Suppressor macrophage (primary cell): ENCODE measurements at regions not wholly inside any gene's neighbourhood (a gene's known extent, or its start where the extent isn't known, plus 50 kb on each side); places are given as distances from the start of the nearest gene placed in this dataset.
"Not testable (repeated sequence)": the region's sequence is repeated elsewhere in the genome, so short reads cannot be mapped to it uniquely, and the experiment has no call there.

Source experiments
- DNase-seq, 4 experiments: peaks; one replicate each; pipeline ENCODE4 v3.0.0-alpha.2; 2020 to 2022

DNA sequence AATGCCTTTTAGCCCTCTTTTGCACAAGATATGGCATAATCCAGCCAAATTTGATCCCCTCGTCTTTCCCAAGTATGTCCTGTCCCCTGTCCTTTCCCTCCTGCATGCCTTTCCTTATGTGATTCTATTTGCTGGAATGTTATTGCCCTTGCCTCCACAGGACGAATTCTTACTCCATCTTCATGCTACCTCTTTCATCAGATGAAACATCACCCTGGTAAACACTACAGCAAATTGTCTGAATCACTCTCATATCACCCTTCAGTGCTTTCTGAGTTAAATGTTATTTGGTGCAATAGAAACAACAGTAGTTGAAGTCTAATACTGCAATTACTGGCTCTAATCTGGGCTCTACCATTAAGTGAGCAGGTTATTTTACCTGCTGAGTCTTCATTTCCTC lies 52.2 kb upstream of the FAT1 start:
- no peak for DNase-seq

DNA sequence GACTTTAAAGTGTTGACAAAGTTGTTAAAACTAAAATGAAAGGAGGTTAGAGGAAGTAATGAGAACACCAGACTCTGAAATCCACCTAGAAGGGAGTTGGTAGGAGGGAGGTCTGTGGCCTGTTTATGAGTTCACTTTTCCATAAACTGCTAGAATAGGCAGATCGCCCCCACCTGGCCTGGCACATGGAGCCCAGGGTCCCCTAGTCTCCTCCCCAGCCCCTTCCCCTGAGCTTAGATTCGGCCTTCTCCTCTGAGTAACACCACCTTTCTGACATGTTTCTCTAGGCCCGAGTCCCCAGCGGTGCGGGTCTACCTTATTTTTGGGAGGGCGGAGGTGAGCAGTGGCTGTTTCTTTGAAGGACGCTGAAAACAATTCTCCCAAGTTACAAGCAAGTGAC lies 54.5 kb upstream of the FAT1 start:
- DNase-seq, result no peak

DNA sequence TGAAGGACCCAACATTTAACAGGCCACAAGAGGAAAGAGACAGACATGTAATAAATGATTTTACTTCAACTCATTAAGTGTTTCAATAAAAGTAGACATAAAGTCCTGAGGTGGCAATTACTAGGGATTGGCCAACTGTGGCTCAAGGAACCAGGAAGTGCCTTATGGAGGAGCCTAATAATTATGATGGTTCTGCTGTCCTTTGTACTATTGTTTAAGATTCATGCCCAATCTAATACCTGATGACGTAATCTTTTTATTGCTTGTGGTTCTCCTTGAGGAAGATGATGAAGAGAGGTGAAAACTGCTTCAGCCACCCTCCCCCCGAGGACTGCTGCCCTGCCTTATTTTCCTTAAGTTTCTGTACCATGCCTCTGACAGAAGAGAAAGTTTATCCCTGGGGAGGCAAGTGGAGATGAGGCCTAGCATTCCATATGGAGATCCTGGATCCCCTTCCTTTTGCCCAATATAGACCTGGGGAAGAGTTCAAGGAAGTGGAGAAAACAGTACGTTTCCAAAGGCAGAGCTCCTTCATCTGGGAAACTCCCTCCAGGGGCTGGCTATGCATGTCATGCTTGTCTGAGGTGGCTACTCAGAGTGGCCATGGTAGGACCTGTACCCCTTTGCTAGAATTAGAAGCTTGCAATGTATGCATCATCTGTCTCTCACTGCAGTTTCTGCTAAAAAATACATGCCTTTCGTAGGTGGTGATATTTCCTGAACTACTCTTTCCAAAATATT lies 56.8 kb upstream of the FAT1 start:
- DNase-seq, result no peak

DNA sequence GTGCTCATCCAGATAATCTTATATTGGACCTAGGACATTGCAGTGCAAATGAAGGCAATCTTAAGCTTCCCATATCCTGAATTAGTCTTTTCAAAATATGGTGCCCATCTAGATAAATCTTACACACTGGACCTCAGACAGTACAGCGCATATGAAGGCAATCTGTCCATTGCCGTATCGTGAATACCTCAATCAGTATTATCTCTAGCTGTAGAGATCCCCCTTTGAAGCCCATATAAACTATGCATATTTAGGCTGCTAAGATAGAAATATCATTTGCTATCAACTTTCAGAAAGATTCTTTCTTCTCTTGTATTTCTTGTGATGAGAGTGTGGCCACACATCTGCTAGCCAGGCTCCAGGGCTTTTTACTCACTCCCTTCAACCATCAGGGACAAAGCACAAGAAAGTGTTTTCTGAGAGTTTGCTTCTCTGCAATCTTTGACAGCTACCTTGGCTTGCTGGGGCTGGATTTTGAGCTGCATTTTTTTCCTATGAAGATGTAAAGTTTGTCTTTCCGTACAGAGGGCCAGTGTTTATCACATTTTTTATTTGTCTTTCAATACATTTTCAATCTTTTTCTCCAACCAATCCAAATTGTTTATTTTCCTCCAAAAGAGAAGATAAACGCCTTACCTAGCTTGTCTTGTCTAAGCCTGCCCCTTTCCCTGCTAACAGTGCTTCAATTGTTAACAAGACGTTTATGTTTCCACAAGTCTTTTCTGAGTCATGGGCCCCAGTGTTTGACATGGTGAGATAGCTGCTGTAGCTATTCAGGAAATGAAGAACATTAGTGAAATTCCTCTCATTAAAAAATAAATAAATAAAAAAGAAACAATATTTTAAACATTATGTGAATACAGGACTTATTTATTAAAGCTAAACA lies 57.6 kb upstream of the FAT1 start:
- DNase-seq, result no peak

DNA sequence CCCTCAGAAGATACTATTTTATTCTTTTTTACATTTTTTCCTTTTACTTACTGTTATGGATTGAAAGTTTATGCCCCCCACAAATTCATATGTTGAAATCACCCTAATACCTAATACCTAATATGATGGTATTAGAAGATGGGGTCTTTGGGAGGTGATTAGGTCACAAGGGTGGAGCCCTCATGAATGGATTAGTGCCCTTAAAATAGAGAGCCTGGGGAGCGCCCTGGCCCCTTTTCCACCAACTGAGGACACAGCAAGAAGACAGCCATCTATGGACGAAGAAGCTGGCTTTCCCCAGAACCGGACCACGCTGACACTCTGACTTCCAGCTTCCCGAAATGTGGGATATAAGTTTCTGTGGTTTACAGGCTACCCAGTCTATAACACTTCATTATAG lies 58.6 kb upstream of the FAT1 start:
- DNase-seq, result no peak

DNA sequence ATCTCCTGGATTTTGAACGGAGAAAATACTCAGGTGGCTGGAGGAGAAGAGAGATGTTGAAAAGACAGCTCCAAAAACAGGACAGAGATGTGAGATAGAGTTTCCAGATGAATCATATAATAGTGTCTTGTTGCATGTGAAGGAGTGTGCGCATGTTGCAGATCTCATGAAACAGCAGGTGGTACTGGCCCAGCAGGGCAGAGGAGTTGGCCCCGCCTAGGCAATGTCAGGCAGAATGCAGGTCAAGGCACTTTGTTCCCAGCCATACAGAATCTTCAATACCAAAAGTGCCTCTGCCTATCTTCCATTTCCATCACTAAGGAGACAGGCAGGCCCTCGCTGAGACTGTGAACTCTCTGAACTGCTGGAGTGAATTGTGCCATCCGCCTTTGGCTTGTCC lies 63.9 kb upstream of the FAT1 start:
- DNase-seq, result no peak

DNA sequence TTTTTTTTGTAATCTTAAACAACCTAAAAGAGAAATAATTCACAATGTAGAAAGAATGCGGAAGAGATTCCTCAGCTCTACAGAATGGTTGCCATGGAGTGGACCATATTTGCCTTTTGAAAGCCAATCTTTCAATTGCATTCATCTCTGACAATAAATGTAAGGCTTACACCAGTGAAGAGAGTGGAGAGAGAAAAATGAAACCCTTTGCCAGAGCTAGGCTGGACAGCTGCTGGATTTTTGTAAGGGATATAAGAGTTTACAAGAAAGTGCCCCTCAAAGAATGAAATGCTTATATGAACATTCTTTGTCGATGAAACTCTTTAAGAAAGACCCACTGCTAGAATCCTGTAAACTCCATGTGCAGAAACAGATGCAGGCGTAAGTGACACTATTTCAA lies 66.0 kb upstream of the FAT1 start:
- no peak for DNase-seq

DNA sequence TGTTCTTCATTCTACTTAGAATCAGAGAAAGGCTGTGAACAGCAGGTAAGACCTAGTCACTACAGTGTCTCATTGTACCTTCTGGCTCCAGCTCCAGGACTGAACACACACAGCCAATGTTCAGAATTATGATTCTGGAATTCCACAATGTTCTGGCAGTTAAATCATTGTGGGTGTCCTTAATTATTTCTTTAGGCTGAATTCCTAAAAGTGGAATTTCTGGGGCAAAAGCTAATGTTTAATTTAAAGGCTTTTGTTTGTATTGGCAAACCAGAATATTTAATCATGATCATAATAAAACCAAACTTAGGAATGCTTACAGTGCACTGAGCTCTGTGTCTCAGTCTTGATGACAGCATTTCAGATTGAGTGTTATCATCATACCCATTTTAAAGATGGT lies 67.0 kb upstream of the FAT1 start:
- no peak for DNase-seq

DNA sequence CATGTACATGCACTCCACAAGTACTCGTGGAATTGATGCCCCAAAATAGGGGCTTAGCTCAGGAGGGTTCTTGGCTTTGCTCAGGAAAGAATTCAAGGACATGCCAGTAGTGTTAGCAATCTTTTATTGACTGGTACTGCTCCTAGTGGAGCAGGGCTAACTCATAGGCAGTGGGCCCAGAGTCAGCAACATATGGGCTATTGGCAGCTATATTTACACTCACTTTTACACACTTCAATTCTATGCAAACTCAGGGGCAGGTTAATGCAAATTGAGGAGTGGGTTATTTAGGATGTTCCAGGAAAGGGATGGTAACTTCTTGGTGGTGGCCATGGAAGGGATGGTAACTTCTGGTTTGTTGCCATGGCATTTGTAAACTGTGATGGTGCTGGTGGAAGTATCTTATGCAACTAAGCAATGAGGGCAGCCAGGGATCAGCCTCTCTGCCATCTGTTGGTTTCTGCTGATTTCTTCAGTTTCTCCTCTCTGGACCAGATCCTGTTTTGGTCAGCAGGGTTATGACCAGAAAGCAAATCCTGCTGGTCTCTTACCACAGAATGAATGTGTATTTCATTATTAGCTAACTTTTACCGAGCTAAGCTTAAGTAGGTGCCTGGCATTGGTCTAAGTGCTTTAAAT lies 69.2 kb upstream of the FAT1 start:
- DNase-seq, result no peak

DNA sequence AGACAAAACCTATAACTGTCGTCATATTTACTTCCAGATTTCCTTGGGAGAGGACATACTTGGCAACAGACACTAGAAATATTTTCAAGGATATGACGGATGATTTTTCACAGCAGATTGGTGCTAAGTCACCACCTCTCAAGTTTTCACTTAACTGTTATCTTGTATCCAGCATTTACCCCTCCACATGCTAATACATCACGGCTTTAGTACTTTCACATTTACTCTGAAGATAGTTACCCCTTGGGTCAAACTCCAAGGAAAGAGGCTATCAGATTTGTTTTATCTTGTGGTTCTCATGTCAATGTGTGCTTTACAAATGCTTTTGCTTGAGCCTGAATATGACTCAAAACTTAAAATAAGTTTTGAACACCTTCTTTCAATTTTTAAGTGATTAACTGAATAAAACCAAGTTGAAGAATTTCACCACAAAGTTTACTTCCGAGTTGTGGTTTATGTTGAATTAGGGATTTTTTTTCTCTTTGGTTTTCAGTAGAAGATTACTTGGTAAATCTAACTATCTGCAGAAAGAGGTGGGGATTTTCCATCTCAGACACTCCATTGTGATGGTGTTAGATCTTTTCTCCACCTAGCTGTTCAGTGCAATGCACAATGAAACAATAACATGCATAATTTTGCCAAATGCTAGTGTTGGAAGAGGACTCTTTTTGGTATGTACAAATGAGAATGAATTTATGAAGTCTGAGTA lies 75.4 kb upstream of the FAT1 start:
- DNase-seq, result no peak

DNA sequence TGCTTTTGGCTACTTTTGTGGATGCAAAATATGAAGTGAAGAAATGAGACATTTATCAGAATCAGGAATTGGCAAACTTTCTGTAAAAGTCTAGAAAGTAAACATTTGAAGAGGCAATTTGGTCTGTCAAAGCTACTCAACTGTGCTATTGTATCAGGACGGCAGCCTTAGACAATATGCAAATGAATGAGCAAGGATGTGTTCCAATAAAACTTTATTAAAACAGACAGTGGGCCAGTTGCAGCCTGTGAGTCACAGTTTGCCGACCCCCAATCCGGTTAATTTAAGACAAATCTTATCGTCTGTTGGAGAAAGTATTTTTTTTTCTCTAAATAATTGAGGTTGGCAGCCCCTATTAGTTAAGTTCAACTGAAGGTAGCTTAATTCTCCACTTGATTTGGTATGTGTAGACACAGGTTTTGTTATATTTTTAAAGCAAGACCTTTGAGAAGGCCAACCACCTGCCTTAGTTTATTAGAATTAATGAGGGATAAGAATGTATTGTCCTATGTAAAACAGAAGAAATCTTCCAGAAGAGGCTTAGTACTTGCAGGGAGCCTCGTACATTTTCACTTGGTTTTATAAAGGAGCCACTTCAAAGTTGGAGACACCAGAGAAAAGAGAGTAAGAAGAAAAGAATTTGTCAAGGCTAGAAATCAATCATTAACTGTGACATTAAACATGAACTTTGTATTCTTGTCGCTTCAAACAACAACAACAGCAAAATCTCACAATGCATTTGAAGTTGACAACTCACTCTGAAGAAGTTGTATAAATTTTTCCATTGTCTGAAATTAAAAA lies 81.6 kb upstream of the FAT1 start:
- no peak for DNase-seq

DNA sequence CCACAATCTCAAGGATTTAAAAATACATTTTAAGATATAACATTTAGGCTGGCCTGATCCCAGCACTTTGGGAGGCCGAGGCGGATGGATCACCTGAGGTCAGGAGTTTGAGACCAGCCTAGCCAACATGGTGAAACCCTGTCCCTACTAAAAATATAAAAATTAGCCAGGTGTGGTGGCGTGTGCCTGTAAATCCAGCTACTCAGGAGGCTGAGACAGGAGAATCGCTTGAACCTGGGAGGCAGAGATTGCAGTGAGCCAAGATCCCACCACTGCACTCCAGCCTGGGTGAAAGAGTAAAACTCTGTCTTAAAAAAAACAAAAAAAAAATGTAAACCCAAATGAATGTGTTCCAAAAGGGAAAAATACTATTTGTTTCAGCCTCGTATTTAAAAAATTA lies 82.3 kb upstream of the FAT1 start:
- not testable (repeated sequence) for DNase-seq

DNA sequence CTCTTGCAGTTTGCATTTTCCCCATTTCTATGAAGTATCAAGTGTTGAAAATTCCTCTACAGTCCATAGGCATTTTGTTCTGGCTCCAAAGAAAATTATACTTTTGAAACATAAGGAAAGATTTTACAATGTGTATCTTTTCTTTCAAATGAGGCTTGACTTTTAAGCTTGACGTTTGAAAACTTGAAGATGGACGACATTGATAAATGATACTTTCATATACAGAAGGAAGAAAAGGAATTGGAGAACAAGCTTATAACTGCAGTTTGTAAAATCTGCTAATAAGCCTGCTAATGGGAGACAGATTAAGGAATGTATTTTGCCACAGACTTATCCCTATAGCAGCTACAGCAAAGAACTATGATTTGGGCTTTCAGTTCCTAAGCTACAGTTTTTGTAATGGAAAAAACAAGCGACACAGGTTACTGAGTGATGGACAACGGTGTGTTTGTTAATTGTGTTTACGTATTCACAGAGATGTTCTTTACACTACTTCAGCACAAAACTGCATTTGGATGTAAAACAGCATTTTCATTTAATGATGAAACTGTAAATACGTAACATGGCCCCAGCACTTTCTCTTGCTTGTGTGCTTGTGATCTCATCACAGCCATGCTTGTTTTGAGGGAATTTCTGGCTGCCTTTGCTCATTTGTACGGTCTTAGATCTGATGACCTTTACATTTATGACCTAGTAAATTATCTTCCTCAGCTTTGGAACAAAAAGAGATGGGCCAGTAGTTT lies 83.2 kb upstream of the FAT1 start:
- no peak for DNase-seq

DNA sequence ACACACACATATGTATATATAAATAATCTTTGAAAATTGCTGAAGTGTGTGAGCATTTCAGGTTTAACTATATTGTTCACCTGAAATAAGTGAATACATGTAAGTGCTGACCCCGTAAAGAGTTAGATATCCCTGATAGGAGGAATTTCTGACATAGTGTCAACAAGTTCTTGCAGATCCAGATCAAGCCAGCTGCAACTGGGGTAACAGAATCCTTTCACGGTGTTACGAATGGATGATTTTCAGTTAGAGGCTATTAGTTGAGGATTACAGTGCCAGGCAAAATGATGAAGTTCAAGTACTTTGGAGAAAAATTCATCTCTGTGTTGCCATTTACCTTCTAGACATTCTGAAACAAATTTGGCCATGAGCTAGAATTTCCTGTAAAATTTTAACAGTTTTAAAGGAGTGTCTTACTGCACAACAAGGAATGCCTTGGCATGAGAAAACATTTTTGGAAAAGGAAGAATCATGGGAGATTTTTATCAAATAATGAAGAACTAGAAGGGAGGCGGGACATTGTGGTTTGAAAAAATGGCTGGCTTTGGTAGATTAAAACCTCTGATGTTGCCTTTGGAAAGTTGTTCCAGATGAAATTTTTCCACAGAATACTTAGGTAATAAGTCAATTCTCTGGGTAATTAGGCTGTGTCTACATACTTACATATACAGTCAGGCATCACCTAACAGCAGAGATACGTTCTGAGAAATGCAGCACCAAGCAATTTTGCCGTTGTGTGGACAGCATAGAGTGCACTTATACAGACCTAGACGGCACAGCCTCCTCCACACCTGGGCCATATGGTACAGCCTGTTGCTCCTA lies 84.4 kb upstream of the FAT1 start:
- DNase-seq, result no peak

DNA sequence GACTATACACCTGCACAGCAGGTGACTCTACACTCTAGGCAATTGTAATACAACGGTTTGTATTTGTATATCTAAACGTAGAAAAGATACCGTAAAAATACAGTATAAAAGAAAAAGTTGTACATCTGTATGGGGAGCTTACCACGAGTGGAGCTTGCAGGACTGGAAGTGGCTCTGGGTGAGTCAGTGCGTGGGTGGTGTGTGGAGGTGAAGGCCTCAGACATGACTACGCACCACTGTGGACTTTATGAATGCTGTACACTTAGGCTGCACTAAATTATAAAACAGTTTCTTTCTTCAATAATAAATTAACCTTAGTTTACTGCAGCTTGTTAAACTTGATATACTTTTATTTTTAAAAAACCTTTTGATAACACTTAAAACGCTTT lies 85.0 kb upstream of the FAT1 start:
- DNase-seq, result peak in 3 of 4 experiments; percentile 1 to 22 (median 5)

DNA sequence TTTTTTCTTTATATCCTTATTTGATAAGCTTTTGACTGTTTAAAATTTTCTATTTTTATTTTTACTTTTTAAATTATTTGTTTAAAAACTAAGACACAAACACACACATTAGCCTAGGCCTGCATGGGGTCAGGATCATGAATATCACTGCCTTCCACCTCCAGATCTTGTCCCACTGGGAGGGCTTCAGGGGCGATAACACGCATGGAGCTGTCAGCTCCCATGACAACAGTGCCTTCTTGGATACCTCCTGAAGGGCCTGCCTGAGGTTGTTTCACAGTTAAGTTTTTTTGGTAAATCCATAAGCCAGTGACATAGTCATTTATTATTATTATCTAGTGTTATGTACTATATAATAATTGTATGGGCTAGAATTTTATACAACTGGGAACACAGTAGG lies 85.4 kb upstream of the FAT1 start:
- no peak for DNase-seq

DNA sequence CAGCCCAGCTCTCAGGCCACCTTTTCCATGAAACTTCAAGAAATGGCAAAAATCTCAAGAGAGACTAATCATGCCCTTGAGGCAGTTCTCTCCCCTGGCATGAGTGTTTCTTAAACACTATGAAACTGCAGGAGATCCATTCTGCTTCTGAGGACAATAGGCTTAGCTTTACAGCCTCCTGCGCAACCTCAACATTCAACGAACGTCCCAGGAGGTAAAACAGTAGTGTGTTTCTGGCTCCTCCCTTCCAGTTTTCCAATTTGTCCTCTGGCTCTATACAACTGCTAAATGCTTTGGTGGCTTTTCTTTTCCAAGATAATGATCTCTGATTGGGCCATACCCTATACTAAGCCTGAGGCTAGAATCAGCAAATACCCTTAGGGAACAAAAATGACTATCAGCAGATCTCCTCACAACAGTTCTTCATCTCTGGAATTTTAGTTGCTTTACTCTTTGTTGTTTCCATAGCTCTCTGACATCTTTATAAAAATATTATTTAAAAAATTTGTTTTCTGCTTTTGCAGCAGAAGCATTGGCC lies 87.0 kb upstream of the FAT1 start:
- DNase-seq, result no peak

DNA sequence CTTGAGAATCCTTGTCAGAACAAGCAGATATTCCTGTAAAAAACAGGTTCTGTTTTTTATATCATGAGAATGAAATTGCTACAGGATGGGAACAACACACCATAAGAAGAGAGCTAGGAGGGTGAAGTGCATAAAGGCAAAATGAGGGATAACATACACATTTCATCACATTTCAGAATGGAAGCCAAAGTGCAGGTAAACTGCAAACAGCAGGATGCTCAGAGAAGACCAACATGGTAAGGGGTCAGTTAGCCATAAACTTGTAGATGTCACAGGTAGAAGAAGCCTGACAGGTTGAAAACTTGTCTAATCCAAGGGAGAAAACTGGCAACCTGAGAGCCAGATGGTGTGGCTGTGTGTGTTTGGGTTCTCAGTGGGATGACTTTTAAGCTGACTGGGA lies 88.9 kb upstream of the FAT1 start:
- DNase-seq, result no peak

DNA sequence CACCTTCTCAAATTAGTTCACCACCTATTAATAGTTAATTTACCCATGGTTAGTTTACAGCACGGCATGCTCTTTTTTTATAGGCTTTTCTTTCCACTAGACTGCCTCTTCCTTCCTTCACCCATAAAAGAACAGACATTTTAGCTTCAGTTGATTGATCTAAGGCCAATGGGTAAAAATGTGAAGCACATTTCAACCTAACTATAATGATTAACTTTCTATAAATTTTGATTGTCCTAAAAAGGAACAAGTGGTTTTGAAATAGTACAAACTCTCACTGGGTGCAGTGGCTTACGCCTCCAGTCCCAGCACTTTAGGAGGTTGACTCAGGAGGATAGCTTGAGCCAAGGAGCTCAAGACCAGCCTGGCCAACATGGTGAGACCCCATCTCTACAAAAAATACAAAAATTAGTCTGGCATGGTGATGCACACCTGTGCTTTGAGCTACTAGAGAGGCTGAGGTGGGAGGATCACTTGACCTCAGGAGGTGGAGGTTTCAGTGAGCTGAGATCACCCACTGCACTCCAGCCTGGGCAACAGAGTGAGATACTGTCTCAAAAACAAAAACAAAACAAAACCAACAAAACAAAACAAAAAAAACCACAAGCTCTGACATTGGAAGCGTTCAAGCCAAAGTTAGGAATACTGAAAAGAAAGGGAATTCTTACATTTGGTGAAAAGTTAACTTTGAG lies 89.9 kb upstream of the FAT1 start:
- no peak for DNase-seq
